ENCODE measurements at regions not wholly inside any gene's neighbourhood (a gene's known extent, or its start where the extent isn't known, plus 50 kb on each side); places are given as distances from the start of the nearest gene placed in this dataset.

DNA sequence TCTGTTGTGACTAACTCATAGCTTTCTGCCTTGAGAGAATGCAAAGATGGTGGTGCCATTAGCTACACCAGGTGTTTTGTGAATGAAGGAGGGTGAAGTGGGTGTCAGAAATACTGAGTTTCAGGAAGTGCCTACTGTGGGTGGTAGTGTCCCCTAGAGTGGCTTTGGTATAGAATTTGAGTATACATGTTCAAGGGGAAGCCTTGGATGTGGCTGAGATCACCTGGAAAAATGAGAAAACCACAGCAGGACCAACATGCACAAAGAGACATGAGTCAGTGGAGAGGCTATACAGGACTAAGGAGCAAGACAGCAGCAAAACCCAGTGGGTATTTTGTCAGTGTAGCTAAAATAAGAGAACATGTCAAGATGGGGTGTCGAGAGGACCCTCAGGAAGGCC lies 204.3 kb upstream of the TBL1X start:
- Histone ChIP-seq H3F3A (ENCODE audit: insufficient read depth, low read length) (no peaks in the 10 kb centered on the region), H3K9me2 (ENCODE audit: low read depth, low read length) (no peaks in the 10 kb centered on the region), H3K79me2 (ENCODE audit: insufficient read depth, low read length) (no peaks in the 10 kb centered on the region), H3K9me3 (ENCODE audit: low read length) (no peaks in the 10 kb centered on the region), H2AFZ (ENCODE audit: low read length) (no peak overlapping the region), H3K4me2 (ENCODE audit: low read length) (no peak overlapping the region), H3K9ac (ENCODE audit: low read length) (no peak overlapping the region), H3K4me3 (ENCODE audit: low read depth, low read length, poor library complexity, severe bottlenecking) (no peak overlapping the region), H3K4me1 (ENCODE audit: insufficient read depth, low read length, severe bottlenecking) (no peaks in the 10 kb centered on the region), H3K36me3 (ENCODE audit: insufficient read depth, low read length) (no peaks in the 10 kb centered on the region), H3K27me3 (ENCODE audit: insufficient read depth, low read length) (no peaks in the 10 kb centered on the region), H4K20me1 (ENCODE audit: insufficient read depth, low read length) (no peaks in the 10 kb centered on the region), H3K27ac (ENCODE audit: low read depth, low read length, poor library complexity, severe bottlenecking) (no peak overlapping the region)
- TF ChIP-seq EZH2 (IDR thresholded peaks at IDR 0.05; ENCODE audit: borderline replicate concordance, low read length) = no peak
- TF ChIP-seq, protein P1, sequence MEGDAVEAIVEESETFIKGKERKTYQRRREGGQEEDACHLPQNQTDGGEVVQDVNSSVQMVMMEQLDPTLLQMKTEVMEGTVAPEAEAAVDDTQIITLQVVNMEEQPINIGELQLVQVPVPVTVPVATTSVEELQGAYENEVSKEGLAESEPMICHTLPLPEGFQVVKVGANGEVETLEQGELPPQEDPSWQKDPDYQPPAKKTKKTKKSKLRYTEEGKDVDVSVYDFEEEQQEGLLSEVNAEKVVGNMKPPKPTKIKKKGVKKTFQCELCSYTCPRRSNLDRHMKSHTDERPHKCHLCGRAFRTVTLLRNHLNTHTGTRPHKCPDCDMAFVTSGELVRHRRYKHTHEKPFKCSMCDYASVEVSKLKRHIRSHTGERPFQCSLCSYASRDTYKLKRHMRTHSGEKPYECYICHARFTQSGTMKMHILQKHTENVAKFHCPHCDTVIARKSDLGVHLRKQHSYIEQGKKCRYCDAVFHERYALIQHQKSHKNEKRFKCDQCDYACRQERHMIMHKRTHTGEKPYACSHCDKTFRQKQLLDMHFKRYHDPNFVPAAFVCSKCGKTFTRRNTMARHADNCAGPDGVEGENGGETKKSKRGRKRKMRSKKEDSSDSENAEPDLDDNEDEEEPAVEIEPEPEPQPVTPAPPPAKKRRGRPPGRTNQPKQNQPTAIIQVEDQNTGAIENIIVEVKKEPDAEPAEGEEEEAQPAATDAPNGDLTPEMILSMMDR (IDR thresholded peaks at IDR 0.05; ENCODE audit: low read length) = no peak

GRCh38 chrX:9267415-9267814 lies 197.4 kb upstream of the TBL1X start:
- no peaks in the 10 kb centered on the region for H3K4me1 ChIP-seq (ENCODE audit: insufficient read depth, low read length, severe bottlenecking)
- no peaks in the 10 kb centered on the region for H3K9me2 ChIP-seq (ENCODE audit: low read depth, low read length)
- H2AFZ ChIP-seq (ENCODE audit: low read length) = no peak overlapping the region
- no peak overlapping the region for H3K27ac ChIP-seq (ENCODE audit: low read depth, low read length, poor library complexity, severe bottlenecking)
- H3K79me2 ChIP-seq (ENCODE audit: insufficient read depth, low read length) = no peaks in the 10 kb centered on the region
- no peak overlapping the region for H3K9ac ChIP-seq (ENCODE audit: low read length)
- no peak overlapping the region for H3K4me3 ChIP-seq (ENCODE audit: low read depth, low read length, poor library complexity, severe bottlenecking)
- H3K4me2 ChIP-seq (ENCODE audit: low read length) = no peak overlapping the region
- no peaks in the 10 kb centered on the region for H3F3A ChIP-seq (ENCODE audit: insufficient read depth, low read length)
- H3K27me3 ChIP-seq (ENCODE audit: insufficient read depth, low read length) = no peaks in the 10 kb centered on the region
- no peaks in the 10 kb centered on the region for H3K9me3 ChIP-seq (ENCODE audit: low read length)
- no peaks in the 10 kb centered on the region for H4K20me1 ChIP-seq (ENCODE audit: insufficient read depth, low read length)
- H3K36me3 ChIP-seq (ENCODE audit: insufficient read depth, low read length) = no peaks in the 10 kb centered on the region
- TF ChIP-seq, protein P1 (IDR thresholded peaks at IDR 0.05; ENCODE audit: low read length) = no peak

GRCh38 chrX:9269134-9269533 lies 195.7 kb upstream of the TBL1X start:
- TF ChIP-seq, protein P1 (IDR thresholded peaks at IDR 0.05; ENCODE audit: low read length) = no peak
- no peak for TF ChIP-seq EZH2 (IDR thresholded peaks at IDR 0.05; ENCODE audit: borderline replicate concordance, low read length)
- Histone ChIP-seq H3K79me2 (ENCODE audit: insufficient read depth, low read length) (no peaks in the 10 kb centered on the region), H3K27me3 (ENCODE audit: insufficient read depth, low read length) (no peaks in the 10 kb centered on the region), H3K9ac (ENCODE audit: low read length) (no peak overlapping the region), H3K9me3 (ENCODE audit: low read length) (no peaks in the 10 kb centered on the region), H3K4me2 (ENCODE audit: low read length) (no peak overlapping the region), H3K36me3 (ENCODE audit: insufficient read depth, low read length) (no peaks in the 10 kb centered on the region), H3K9me2 (ENCODE audit: low read depth, low read length) (no peaks in the 10 kb centered on the region), H3K4me1 (ENCODE audit: insufficient read depth, low read length, severe bottlenecking) (no peaks in the 10 kb centered on the region), H3K4me3 (ENCODE audit: low read depth, low read length, poor library complexity, severe bottlenecking) (no peak overlapping the region), H4K20me1 (ENCODE audit: insufficient read depth, low read length) (no peaks in the 10 kb centered on the region), H3F3A (ENCODE audit: insufficient read depth, low read length) (no peaks in the 10 kb centered on the region), H2AFZ (ENCODE audit: low read length) (no peak overlapping the region), H3K27ac (ENCODE audit: low read depth, low read length, poor library complexity, severe bottlenecking) (no peak overlapping the region)

Data from OCI-LY1 (cell line).